Fibroblast of lung (primary cell): ENCODE measurements at regions not wholly inside any gene's neighbourhood (a gene's known extent, or its start where the extent isn't known, plus 50 kb on each side); places are given as distances from the start of the nearest gene placed in this dataset.

Experiments used
- EZH2 ChIP-seq: IDR thresholded peaks from 2 replicates; pipeline ENCODE4 v1.5.1; 2012; ENCODE audit warnings: low read length, control low read depth, mild to moderate bottlenecking; ENCODE audit errors: missing control alignments
- TF ChIP-seq, protein P1 (sequence below), 2 donors: IDR thresholded peaks in 1 of 2; conservative IDR thresholded peaks in 1 of 2; 1 replicate in 1 of 2; 2 replicates in 1 of 2; pipeline ENCODE4 v1.5.1; 2011 to 2012; ENCODE audit warnings: low read length in 2 of 2, control low read depth in 1 of 2, inconsistent platforms in 1 of 2, low read depth in 1 of 2, mild to moderate bottlenecking in 1 of 2

GRCh38 chr6:170106906-170107525, 183.9 kb downstream of the DLL1 start:
- no peak for TF ChIP-seq EZH2
- TF ChIP-seq, protein P1, sequence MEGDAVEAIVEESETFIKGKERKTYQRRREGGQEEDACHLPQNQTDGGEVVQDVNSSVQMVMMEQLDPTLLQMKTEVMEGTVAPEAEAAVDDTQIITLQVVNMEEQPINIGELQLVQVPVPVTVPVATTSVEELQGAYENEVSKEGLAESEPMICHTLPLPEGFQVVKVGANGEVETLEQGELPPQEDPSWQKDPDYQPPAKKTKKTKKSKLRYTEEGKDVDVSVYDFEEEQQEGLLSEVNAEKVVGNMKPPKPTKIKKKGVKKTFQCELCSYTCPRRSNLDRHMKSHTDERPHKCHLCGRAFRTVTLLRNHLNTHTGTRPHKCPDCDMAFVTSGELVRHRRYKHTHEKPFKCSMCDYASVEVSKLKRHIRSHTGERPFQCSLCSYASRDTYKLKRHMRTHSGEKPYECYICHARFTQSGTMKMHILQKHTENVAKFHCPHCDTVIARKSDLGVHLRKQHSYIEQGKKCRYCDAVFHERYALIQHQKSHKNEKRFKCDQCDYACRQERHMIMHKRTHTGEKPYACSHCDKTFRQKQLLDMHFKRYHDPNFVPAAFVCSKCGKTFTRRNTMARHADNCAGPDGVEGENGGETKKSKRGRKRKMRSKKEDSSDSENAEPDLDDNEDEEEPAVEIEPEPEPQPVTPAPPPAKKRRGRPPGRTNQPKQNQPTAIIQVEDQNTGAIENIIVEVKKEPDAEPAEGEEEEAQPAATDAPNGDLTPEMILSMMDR (conservative IDR thresholded peaks at IDR 0.05 in 1 of 2, IDR thresholded peaks at IDR 0.05 in 1 of 2; ENCODE audit: low read depth in 1 of 2, low read length in 2 of 2), result no peak
